ENCODE measurements at regions not wholly inside any gene's neighbourhood (a gene's known extent, or its start where the extent isn't known, plus 50 kb on each side); places are given as distances from the start of the nearest gene placed in this dataset.

- peaks cover 2% of the 10 kb centered on the region for H3K9me3 Mint-ChIP-seq (ENCODE audit: unreplicated experiment)
- DNase-seq (ENCODE audit: low read depth), result no peak
- no peaks in the 10 kb centered on the region for H3K79me2 ChIP-seq (ENCODE audit: insufficient read depth, low read length)
- no peak for FAIRE-seq
- H3K27me3 Mint-ChIP-seq (ENCODE audit: low read depth, unreplicated experiment), result no peaks in the 10 kb centered on the region
- H3K36me3 Mint-ChIP-seq (ENCODE audit: low read depth, unreplicated experiment), result no peaks in the 10 kb centered on the region
- H3K27me3 ChIP-seq (ENCODE audit: insufficient read depth, low read length), result no peaks in the 10 kb centered on the region
- no peak overlapping the region for H3K9ac ChIP-seq (ENCODE audit: low read length)
- no peak overlapping the region for H3K4me3 Mint-ChIP-seq (ENCODE audit: unreplicated experiment)
- no peaks in the 10 kb centered on the region for H3K9me3 ChIP-seq (ENCODE audit: insufficient read depth, low read depth, low read length)
- H3K27ac Mint-ChIP-seq (ENCODE audit: unreplicated experiment), result no peak overlapping the region
- no peaks in the 10 kb centered on the region for H3K4me1 ChIP-seq (ENCODE audit: insufficient read depth, low read length)
- no peaks in the 10 kb centered on the region for H3K4me1 Mint-ChIP-seq (ENCODE audit: low read depth, unreplicated experiment)
- no peak overlapping the region for H3K4me2 ChIP-seq (ENCODE audit: low read length)
- no peak overlapping the region for H3K4me3 ChIP-seq (ENCODE audit: insufficient read depth, low read depth, low read length)
- H3K36me3 ChIP-seq (ENCODE audit: insufficient read depth, low read length), result no peaks in the 10 kb centered on the region
- TF ChIP-seq CTCF (IDR thresholded peaks at IDR 0.05; ENCODE audit: insufficient read depth, low read depth, low read length) (no peak), EZH2 (IDR thresholded peaks at IDR 0.05; ENCODE audit: insufficient read depth, low read length) (no peak)
- H3K27ac ChIP-seq (ENCODE audit: low read depth, low read length), result no peak overlapping the region
- no peak overlapping the region for H2AFZ ChIP-seq (ENCODE audit: low read depth, low read length)
- no peaks in the 10 kb centered on the region for H4K20me1 ChIP-seq (ENCODE audit: insufficient read depth, low read length)
These were observed 161.5 kb upstream of the C1orf174 start for GRCh38 chr1:4061521-4062031.

GRCh38 chr1:4062041-4062440 lies 162.0 kb upstream of the C1orf174 start:
- DNase-seq (ENCODE audit: low read depth) (no peak), FAIRE-seq (no peak)
- H3K27me3 ChIP-seq (ENCODE audit: insufficient read depth, low read length), result no peaks in the 10 kb centered on the region
- H2AFZ ChIP-seq (ENCODE audit: low read depth, low read length), result no peak overlapping the region
- Mint-ChIP-seq H3K9me3 (ENCODE audit: unreplicated experiment) (peaks cover 2% of the 10 kb centered on the region), H3K4me3 (ENCODE audit: unreplicated experiment) (no peak overlapping the region), H3K36me3 (ENCODE audit: low read depth, unreplicated experiment) (no peaks in the 10 kb centered on the region), H3K27me3 (ENCODE audit: low read depth, unreplicated experiment) (no peaks in the 10 kb centered on the region), H3K27ac (ENCODE audit: unreplicated experiment) (no peak overlapping the region), H3K4me1 (ENCODE audit: low read depth, unreplicated experiment) (no peaks in the 10 kb centered on the region)
- H3K9me3 ChIP-seq (ENCODE audit: insufficient read depth, low read depth, low read length), result no peaks in the 10 kb centered on the region
- H3K27ac ChIP-seq (ENCODE audit: low read depth, low read length), result no peak overlapping the region
- no peak overlapping the region for H3K4me2 ChIP-seq (ENCODE audit: low read length)
- H3K4me3 ChIP-seq (ENCODE audit: insufficient read depth, low read depth, low read length), result no peak overlapping the region
- no peaks in the 10 kb centered on the region for H3K79me2 ChIP-seq (ENCODE audit: insufficient read depth, low read length)
- no peaks in the 10 kb centered on the region for H3K36me3 ChIP-seq (ENCODE audit: insufficient read depth, low read length)
- no peak for TF ChIP-seq EZH2 (IDR thresholded peaks at IDR 0.05; ENCODE audit: insufficient read depth, low read length)
- no peak for TF ChIP-seq CTCF (IDR thresholded peaks at IDR 0.05; ENCODE audit: insufficient read depth, low read depth, low read length)
- H3K4me1 ChIP-seq (ENCODE audit: insufficient read depth, low read length), result no peaks in the 10 kb centered on the region
- no peaks in the 10 kb centered on the region for H4K20me1 ChIP-seq (ENCODE audit: insufficient read depth, low read length)
- no peak overlapping the region for H3K9ac ChIP-seq (ENCODE audit: low read length)

GRCh38 chr1:4062560-4062959 lies 162.5 kb upstream of the C1orf174 start:
- no peaks in the 10 kb centered on the region for H3K36me3 Mint-ChIP-seq (ENCODE audit: low read depth, unreplicated experiment)
- H3K4me1 ChIP-seq (ENCODE audit: insufficient read depth, low read length), result no peaks in the 10 kb centered on the region
- TF ChIP-seq EZH2 (IDR thresholded peaks at IDR 0.05; ENCODE audit: insufficient read depth, low read length) (no peak), CTCF (IDR thresholded peaks at IDR 0.05; ENCODE audit: insufficient read depth, low read depth, low read length) (no peak)
- H3K36me3 ChIP-seq (ENCODE audit: insufficient read depth, low read length), result no peaks in the 10 kb centered on the region
- H3K4me2 ChIP-seq (ENCODE audit: low read length), result no peak overlapping the region
- H3K79me2 ChIP-seq (ENCODE audit: insufficient read depth, low read length), result no peaks in the 10 kb centered on the region
- peaks cover 4% of the 10 kb centered on the region for H3K9me3 ChIP-seq (ENCODE audit: insufficient read depth, low read depth, low read length)
- no peak overlapping the region for H2AFZ ChIP-seq (ENCODE audit: low read depth, low read length)
- no peak overlapping the region for H3K27ac ChIP-seq (ENCODE audit: low read depth, low read length)
- H3K9me3 Mint-ChIP-seq (ENCODE audit: unreplicated experiment), result peaks cover under 1% of the 10 kb centered on the region
- no peak overlapping the region for H3K4me3 Mint-ChIP-seq (ENCODE audit: unreplicated experiment)
- no peaks in the 10 kb centered on the region for H3K27me3 Mint-ChIP-seq (ENCODE audit: low read depth, unreplicated experiment)
- no peaks in the 10 kb centered on the region for H3K27me3 ChIP-seq (ENCODE audit: insufficient read depth, low read length)
- no peaks in the 10 kb centered on the region for H4K20me1 ChIP-seq (ENCODE audit: insufficient read depth, low read length)
- FAIRE-seq, result no peak
- no peak overlapping the region for H3K27ac Mint-ChIP-seq (ENCODE audit: unreplicated experiment)
- no peak overlapping the region for H3K9ac ChIP-seq (ENCODE audit: low read length)
- no peak overlapping the region for H3K4me3 ChIP-seq (ENCODE audit: insufficient read depth, low read depth, low read length)
- H3K4me1 Mint-ChIP-seq (ENCODE audit: low read depth, unreplicated experiment), result no peaks in the 10 kb centered on the region
- no peak for DNase-seq (ENCODE audit: low read depth)
